ENCODE measurements at regions not wholly inside any gene's neighbourhood (a gene's known extent, or its start where the extent isn't known, plus 50 kb on each side); places are given as distances from the start of the nearest gene placed in this dataset.

DNA sequence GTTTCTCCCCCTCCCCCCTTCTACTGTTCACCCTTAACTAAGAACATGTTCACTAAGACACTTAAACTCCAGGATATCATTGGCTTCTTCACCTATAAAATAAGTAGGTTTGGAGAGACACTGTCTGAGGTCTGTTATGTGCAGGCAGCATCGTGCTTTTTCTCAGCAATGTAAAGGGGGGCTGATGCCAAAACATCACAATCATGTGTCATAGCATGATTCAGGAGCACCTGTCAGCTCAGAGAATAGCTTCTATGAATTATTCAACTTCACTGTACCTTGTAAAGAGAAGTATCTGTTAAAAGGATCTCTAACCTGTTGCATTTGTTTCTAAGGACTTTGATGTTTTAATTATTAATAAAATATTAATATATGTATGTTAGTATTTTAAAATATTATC, 211.4 kb upstream of the EPHA3 start:
- TF ChIP-seq SIN3A (IDR thresholded peaks at IDR 0.05; ENCODE audit: borderline replicate concordance, insufficient read depth, low read depth, low read length): no peak
- TF ChIP-seq TCF7L2 (IDR thresholded peaks at IDR 0.05; ENCODE audit: low read depth, low read length): no peak
- TF ChIP-seq, protein P1, sequence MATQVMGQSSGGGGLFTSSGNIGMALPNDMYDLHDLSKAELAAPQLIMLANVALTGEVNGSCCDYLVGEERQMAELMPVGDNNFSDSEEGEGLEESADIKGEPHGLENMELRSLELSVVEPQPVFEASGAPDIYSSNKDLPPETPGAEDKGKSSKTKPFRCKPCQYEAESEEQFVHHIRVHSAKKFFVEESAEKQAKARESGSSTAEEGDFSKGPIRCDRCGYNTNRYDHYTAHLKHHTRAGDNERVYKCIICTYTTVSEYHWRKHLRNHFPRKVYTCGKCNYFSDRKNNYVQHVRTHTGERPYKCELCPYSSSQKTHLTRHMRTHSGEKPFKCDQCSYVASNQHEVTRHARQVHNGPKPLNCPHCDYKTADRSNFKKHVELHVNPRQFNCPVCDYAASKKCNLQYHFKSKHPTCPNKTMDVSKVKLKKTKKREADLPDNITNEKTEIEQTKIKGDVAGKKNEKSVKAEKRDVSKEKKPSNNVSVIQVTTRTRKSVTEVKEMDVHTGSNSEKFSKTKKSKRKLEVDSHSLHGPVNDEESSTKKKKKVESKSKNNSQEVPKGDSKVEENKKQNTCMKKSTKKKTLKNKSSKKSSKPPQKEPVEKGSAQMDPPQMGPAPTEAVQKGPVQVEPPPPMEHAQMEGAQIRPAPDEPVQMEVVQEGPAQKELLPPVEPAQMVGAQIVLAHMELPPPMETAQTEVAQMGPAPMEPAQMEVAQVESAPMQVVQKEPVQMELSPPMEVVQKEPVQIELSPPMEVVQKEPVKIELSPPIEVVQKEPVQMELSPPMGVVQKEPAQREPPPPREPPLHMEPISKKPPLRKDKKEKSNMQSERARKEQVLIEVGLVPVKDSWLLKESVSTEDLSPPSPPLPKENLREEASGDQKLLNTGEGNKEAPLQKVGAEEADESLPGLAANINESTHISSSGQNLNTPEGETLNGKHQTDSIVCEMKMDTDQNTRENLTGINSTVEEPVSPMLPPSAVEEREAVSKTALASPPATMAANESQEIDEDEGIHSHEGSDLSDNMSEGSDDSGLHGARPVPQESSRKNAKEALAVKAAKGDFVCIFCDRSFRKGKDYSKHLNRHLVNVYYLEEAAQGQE (IDR thresholded peaks at IDR 0.05; ENCODE audit: insufficient read depth in 1 of 2, low read depth in 2 of 2, low read length in 1 of 2): no peak
- TF ChIP-seq, protein P2, sequence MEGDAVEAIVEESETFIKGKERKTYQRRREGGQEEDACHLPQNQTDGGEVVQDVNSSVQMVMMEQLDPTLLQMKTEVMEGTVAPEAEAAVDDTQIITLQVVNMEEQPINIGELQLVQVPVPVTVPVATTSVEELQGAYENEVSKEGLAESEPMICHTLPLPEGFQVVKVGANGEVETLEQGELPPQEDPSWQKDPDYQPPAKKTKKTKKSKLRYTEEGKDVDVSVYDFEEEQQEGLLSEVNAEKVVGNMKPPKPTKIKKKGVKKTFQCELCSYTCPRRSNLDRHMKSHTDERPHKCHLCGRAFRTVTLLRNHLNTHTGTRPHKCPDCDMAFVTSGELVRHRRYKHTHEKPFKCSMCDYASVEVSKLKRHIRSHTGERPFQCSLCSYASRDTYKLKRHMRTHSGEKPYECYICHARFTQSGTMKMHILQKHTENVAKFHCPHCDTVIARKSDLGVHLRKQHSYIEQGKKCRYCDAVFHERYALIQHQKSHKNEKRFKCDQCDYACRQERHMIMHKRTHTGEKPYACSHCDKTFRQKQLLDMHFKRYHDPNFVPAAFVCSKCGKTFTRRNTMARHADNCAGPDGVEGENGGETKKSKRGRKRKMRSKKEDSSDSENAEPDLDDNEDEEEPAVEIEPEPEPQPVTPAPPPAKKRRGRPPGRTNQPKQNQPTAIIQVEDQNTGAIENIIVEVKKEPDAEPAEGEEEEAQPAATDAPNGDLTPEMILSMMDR (IDR thresholded peaks at IDR 0.05): no peak
- no peak for TF ChIP-seq POLR2AphosphoS5 (IDR thresholded peaks at IDR 0.05; ENCODE audit: low read depth, low read length)
- no peaks in the 10 kb centered on the region for H3K36me3 ChIP-seq (ENCODE audit: control insufficient read depth, insufficient read depth, low read length)
- intact Hi-C loops (cut with micrococcal nuclease; ENCODE audit: unreplicated experiment): no loop called here
- no peaks in the 10 kb centered on the region for H3K27me3 ChIP-seq (ENCODE audit: control insufficient read depth, insufficient read depth, low read length)
- H3K4me1 ChIP-seq (ENCODE audit: control insufficient read depth, insufficient read depth, low read length): no peaks in the 10 kb centered on the region
- in situ Hi-C loops (cut with HindIII; ENCODE audit: low pct_unique_long_range_greater_than_20kb, low sequenced_read_pairs): no loop called here
- POLR2A ChIA-PET: no interaction called here
- no peak for DNase-seq (ENCODE audit: low read depth, low spot score)
- no peak for ATAC-seq
- H3K4me3 ChIP-seq (ENCODE audit: low read depth in 2 of 2, low read length in 2 of 2): no peak overlapping the region
- no peak overlapping the region for H3K27ac ChIP-seq (ENCODE audit: low read length)
- CTCF ChIA-PET: no interaction called here
- H3K9me3 ChIP-seq (ENCODE audit: control insufficient read depth, insufficient read depth, low read depth, low read length): no peaks in the 10 kb centered on the region
- BruUV-seq (replicated peaks): no TSS peak

DNA sequence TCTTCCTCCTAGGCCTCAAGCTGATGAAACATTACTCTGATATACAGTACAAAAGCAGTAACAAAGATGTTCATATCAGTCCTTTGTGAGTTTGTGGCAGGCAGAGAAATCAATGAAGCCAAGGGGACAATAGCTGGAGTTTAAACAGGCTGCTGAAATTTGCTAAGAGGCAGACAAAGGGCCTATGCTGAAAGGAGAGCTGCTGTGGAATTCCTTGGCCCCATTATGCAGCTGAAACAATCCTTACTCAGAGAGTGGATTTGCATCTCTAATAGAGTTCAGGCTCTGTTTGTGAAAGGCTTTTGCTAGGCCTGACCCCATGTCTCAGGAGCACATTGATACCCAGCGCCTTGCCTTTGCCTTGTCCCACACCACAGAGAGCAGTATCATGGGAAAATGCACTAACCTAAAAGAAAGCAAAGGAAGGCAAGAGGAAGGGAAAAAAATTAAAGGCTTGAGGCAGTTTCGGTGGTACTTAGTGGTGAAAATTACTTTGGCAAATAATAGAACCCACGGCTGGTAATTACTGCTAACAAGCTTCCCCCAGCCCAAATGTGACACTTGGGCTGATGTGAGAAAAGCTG, 195.0 kb upstream of the EPHA3 start:
- H3K9me3 ChIP-seq (ENCODE audit: control insufficient read depth, insufficient read depth, low read depth, low read length): no peaks in the 10 kb centered on the region
- no peaks in the 10 kb centered on the region for H3K36me3 ChIP-seq (ENCODE audit: control insufficient read depth, insufficient read depth, low read length)
- H3K27me3 ChIP-seq (ENCODE audit: control insufficient read depth, insufficient read depth, low read length): no peaks in the 10 kb centered on the region
- no peaks in the 10 kb centered on the region for H3K4me1 ChIP-seq (ENCODE audit: control insufficient read depth, insufficient read depth, low read length)
- TF ChIP-seq, protein P1 (IDR thresholded peaks at IDR 0.05; ENCODE audit: insufficient read depth in 1 of 2, low read depth in 2 of 2, low read length in 1 of 2): no peak
- TF ChIP-seq, protein P2 (IDR thresholded peaks at IDR 0.05): no peak
- TF ChIP-seq POLR2AphosphoS5 (IDR thresholded peaks at IDR 0.05; ENCODE audit: low read depth, low read length): no peak
- TF ChIP-seq TCF7L2 (IDR thresholded peaks at IDR 0.05; ENCODE audit: low read depth, low read length): no peak
- no peak for TF ChIP-seq SIN3A (IDR thresholded peaks at IDR 0.05; ENCODE audit: borderline replicate concordance, insufficient read depth, low read depth, low read length)
- ChIA-PET CTCF (no interaction called here), POLR2A (no interaction called here)
- ATAC-seq (no peak), DNase-seq (ENCODE audit: low read depth, low spot score) (no peak)
- H3K27ac ChIP-seq (ENCODE audit: low read length): no peak overlapping the region
- no TSS peak for BruUV-seq (replicated peaks)
- intact Hi-C loops (cut with micrococcal nuclease; ENCODE audit: unreplicated experiment): no loop called here
- in situ Hi-C loops (cut with HindIII; ENCODE audit: low pct_unique_long_range_greater_than_20kb, low sequenced_read_pairs): no loop called here
- no peak overlapping the region for H3K4me3 ChIP-seq (ENCODE audit: low read depth in 2 of 2, low read length in 2 of 2)

All from Panc1 (cell line).